Bronchial epithelial cell (primary cell): ENCODE measurements at regions not wholly inside any gene's neighbourhood (a gene's known extent, or its start where the extent isn't known, plus 50 kb on each side); places are given as distances from the start of the nearest gene placed in this dataset.

Source experiments
- DNase-seq: peaks from one replicate; pipeline ENCODE4 v3.0.0-alpha.2; 2010; ENCODE audit warnings: low read depth
- FAIRE-seq: peaks from 2 replicates; lab custom pipeline; 2011; peaks lifted over from hg19 to GRCh38; lab: Jason Lieb, UNC
- H3K27me3 ChIP-seq: 2 replicates; pipeline ENCODE4 v1.5.1; 2011; ENCODE audit warnings: low read length; ENCODE audit not compliant: control insufficient read depth, insufficient read depth
- H3K36me3 ChIP-seq: 2 replicates; pipeline ENCODE4 v1.5.1; 2011; ENCODE audit warnings: low read length; ENCODE audit not compliant: control insufficient read depth, insufficient read depth
- H3K4me3 ChIP-seq: 2 replicates; pipeline ENCODE4 v1.5.1; 2011; ENCODE audit warnings: mild to moderate bottlenecking, low read depth, low read length, control low read depth
- CTCF ChIP-seq: IDR thresholded peaks from 2 replicates; pipeline ENCODE4 v1.5.1; 2011; ENCODE audit warnings: mild to moderate bottlenecking, moderate library complexity, low read length, control low read depth, inconsistent platforms; ENCODE audit not compliant: insufficient read depth, severe bottlenecking

- FAIRE-seq: no peak
- no peaks in the 10 kb centered on the region for H3K36me3 ChIP-seq
- TF ChIP-seq CTCF: no peak
Observed at GRCh38 chr5:93088592-93089389, 492.2 kb downstream of the NR2F1-AS1 start.

GRCh38 chr5:93087326-93087725 lies 493.7 kb downstream of the NR2F1-AS1 start:
- no peak for TF ChIP-seq CTCF
- Histone ChIP-seq H3K27me3 (no peaks in the 10 kb centered on the region), H3K4me3 (no peak overlapping the region), H3K36me3 (no peaks in the 10 kb centered on the region)
- FAIRE-seq (peak; percentile 58), DNase-seq (peak; percentile 79)

More at GRCh38 chr5:93088592-93089389, 492.2 kb downstream of the NR2F1-AS1 start:
- DNase-seq: no peak
- no peaks in the 10 kb centered on the region for H3K27me3 ChIP-seq
- no peak overlapping the region for H3K4me3 ChIP-seq

- no peak for TF ChIP-seq CTCF
- Histone ChIP-seq H3K36me3 (no peaks in the 10 kb centered on the region), H3K4me3 (no peak overlapping the region), H3K27me3 (no peaks in the 10 kb centered on the region)
- DNase-seq (no peak), FAIRE-seq (no peak)
Observed at GRCh38 chr5:93082981-93083380, 498.0 kb downstream of the NR2F1-AS1 start.

- no peaks in the 10 kb centered on the region for H3K36me3 ChIP-seq
- TF ChIP-seq CTCF: no peak
- DNase-seq (no peak), FAIRE-seq (no peak)
- no peaks in the 10 kb centered on the region for H3K27me3 ChIP-seq
- no peak overlapping the region for H3K4me3 ChIP-seq
Observed at GRCh38 chr5:93079046-93079445, 502.0 kb downstream of the NR2F1-AS1 start.

- Histone ChIP-seq H3K36me3 (no peaks in the 10 kb centered on the region), H3K27me3 (no peaks in the 10 kb centered on the region), H3K4me3 (no peak overlapping the region)
- peak; percentile 79 for FAIRE-seq
- TF ChIP-seq CTCF: no peak
- peak; percentile 94 for DNase-seq
Observed at GRCh38 chr5:93078082-93079038, 502.7 kb downstream of the NR2F1-AS1 start.
